IMR-90 (cell line): ENCODE measurements at regions not wholly inside any gene's neighbourhood (a gene's known extent, or its start where the extent isn't known, plus 50 kb on each side); places are given as distances from the start of the nearest gene placed in this dataset.

Experiments
- ATAC-seq: fragments of 200-7000 bp; cut with Tn5 transposase; 2 replicates; pipeline ENCODE4 v1.9.1; 2020; ENCODE audit warnings: low read depth, mild to moderate bottlenecking, moderate library complexity
- BruUV-seq: library from RNA; stranded (reverse); fragments of 400-500 nt; replicated peaks from 2 replicates; lab custom pipeline; 2021; lab: Mats Ljungman, UMichigan
- CTCF ChIA-PET: fragments of 300-600 bp; formaldehyde crosslinking; extraction: SDS; loops from one replicate; lab custom pipeline; 2021; ENCODE audit warnings: antibody characterized with exemption; lab: Yijun Ruan, JAX
- POLR2A ChIA-PET: fragments of 300-600 bp; sonication (Branson Sonifier 250); formaldehyde crosslinking; loops from one replicate; lab custom pipeline; 2022; ENCODE audit warnings: antibody characterized with exemption; ENCODE audit not compliant: unreplicated experiment; lab: Charles Lee
- DNase-seq: peaks from one replicate; pipeline ENCODE4 v3.0.0; 2013
- H2AFZ ChIP-seq: replicated peaks from 2 replicates; pipeline ENCODE3; 2013; ENCODE audit warnings: low read length, mild to moderate bottlenecking; ENCODE audit not compliant: poor library complexity
- H2AK5ac ChIP-seq: 2 replicates; pipeline ENCODE4 v1.6.1; 2013; ENCODE audit warnings: low read depth, low read length, inconsistent platforms
- H2AK9ac ChIP-seq: replicated peaks from 2 replicates; pipeline ENCODE3; 2013; ENCODE audit warnings: mild to moderate bottlenecking, low read depth, low read length, moderate library complexity; ENCODE audit not compliant: poor library complexity
- H2BK120ac ChIP-seq: 2 replicates; pipeline ENCODE4 v1.6.1; 2013; ENCODE audit warnings: low read depth, low read length, inconsistent platforms
- H2BK15ac ChIP-seq: 3 replicates; pipeline ENCODE4 v1.6.1; 2013; ENCODE audit warnings: low read depth, low read length, inconsistent platforms
- H2BK20ac ChIP-seq: 2 replicates; pipeline ENCODE4 v1.6.1; 2013; ENCODE audit warnings: low read depth, mild to moderate bottlenecking, inconsistent platforms, low read length, moderate library complexity
- H2BK5ac ChIP-seq: 2 replicates; pipeline ENCODE4 v1.6.1; 2013; ENCODE audit warnings: mild to moderate bottlenecking, low read depth, low read length, inconsistent platforms; ENCODE audit not compliant: poor library complexity, severe bottlenecking
- H3K14ac ChIP-seq: replicated peaks from 2 replicates; pipeline ENCODE4 v1.6.1; 2013; ENCODE audit warnings: low read depth, low read length, inconsistent platforms
- H3K18ac ChIP-seq: 2 replicates; pipeline ENCODE4 v1.6.1; 2013; ENCODE audit warnings: low read depth, low read length, control low read depth
- H3K23ac ChIP-seq: 2 replicates; pipeline ENCODE4 v1.6.1; 2013; ENCODE audit warnings: low read depth, low read length, inconsistent platforms
- H3K27ac ChIP-seq: 2 replicates; pipeline ENCODE4 v1.5.1; 2013; ENCODE audit warnings: mild to moderate bottlenecking, control low read depth, low read length; ENCODE audit not compliant: insufficient read depth
- H3K27me3 ChIP-seq: 2 replicates; pipeline ENCODE4 v1.6.1; 2013; ENCODE audit warnings: low read length; ENCODE audit not compliant: control insufficient read depth, insufficient read depth
- H3K36me3 ChIP-seq: 2 replicates; pipeline ENCODE4 v1.6.1; 2013; ENCODE audit warnings: low read length, mixed read lengths; ENCODE audit not compliant: control insufficient read depth, insufficient read depth
- H3K4ac ChIP-seq: 2 replicates; pipeline ENCODE4 v1.6.1; 2013; ENCODE audit warnings: low read depth, low read length, inconsistent platforms
- H3K4me1 ChIP-seq: 2 replicates; pipeline ENCODE4 v1.6.1; 2013; ENCODE audit warnings: low read length, mixed read lengths; ENCODE audit not compliant: control insufficient read depth, insufficient read depth
- H3K4me2 ChIP-seq: 2 replicates; pipeline ENCODE4 v1.6.1; 2013; ENCODE audit warnings: low read depth, mild to moderate bottlenecking, control low read depth, low read length, moderate library complexity
- H3K4me3 ChIP-seq: 2 replicates; pipeline ENCODE4 v1.5.1; 2013; ENCODE audit warnings: low read depth, mild to moderate bottlenecking, control low read depth, low read length, moderate library complexity; ENCODE audit not compliant: insufficient read depth
- H3K56ac ChIP-seq: 2 replicates; pipeline ENCODE4 v1.6.1; 2013; ENCODE audit warnings: low read length, inconsistent platforms; ENCODE audit not compliant: insufficient read depth; ENCODE audit errors: extremely low read depth
- H3K79me1 ChIP-seq, 2 experiments: 2 replicates each; pipeline ENCODE4 v1.6.1; 2013; ENCODE audit warnings: low read length in 2 of 2, inconsistent platforms in 1 of 2, low read depth in 1 of 2
- H3K9ac ChIP-seq: 2 replicates; pipeline ENCODE4 v1.6.1; 2013; ENCODE audit warnings: low read depth, low read length, control low read depth
- H3K9me1 ChIP-seq: 2 replicates; pipeline ENCODE4 v1.6.1; 2013; ENCODE audit warnings: low read length, inconsistent platforms; ENCODE audit not compliant: insufficient read depth
- H3K9me3 ChIP-seq: 2 replicates; pipeline ENCODE4 v1.6.1; 2013; ENCODE audit warnings: low read length; ENCODE audit not compliant: control insufficient read depth, insufficient read depth
- H4K20me1 ChIP-seq: 2 replicates; pipeline ENCODE4 v1.6.1; 2013; ENCODE audit warnings: low read length, inconsistent platforms; ENCODE audit not compliant: insufficient read depth
- H4K5ac ChIP-seq: 2 replicates; pipeline ENCODE4 v1.6.1; 2013; ENCODE audit warnings: mild to moderate bottlenecking, low read depth, low read length, control low read depth
- H4K8ac ChIP-seq, 2 experiments: 2 replicates each; pipeline ENCODE4 v1.6.1; 2013; ENCODE audit warnings: low read depth in 2 of 2, low read length in 2 of 2, control low read depth in 1 of 2, inconsistent platforms in 1 of 2
- H4K91ac ChIP-seq: 2 replicates; pipeline ENCODE4 v1.6.1; 2013; ENCODE audit warnings: low read depth, low read length, inconsistent platforms; ENCODE audit not compliant: insufficient read depth
- BHLHE40 ChIP-seq: fragments of 150-350 bp; IDR thresholded peaks from 2 replicates; pipeline ENCODE4 v1.6.1; 2016; ENCODE audit warnings: mild to moderate bottlenecking, low read depth, low read length
- CHD1 ChIP-seq: IDR thresholded peaks from 2 replicates; pipeline ENCODE4 v1.6.1; 2012; ENCODE audit warnings: low read depth, low read length, improper control_type of control experiment
- FOS ChIP-seq: fragments of 150-350 bp; IDR thresholded peaks from 2 replicates; pipeline ENCODE4 v1.6.1; 2016; ENCODE audit warnings: low read depth, low read length
- MAFK ChIP-seq: IDR thresholded peaks from 2 replicates; pipeline ENCODE4 v1.6.1; 2012; ENCODE audit warnings: low read depth, low read length, improper control_type of control experiment
- MXI1 ChIP-seq: IDR thresholded peaks from 2 replicates; pipeline ENCODE4 v1.6.1; 2012; ENCODE audit warnings: low read depth, mild to moderate bottlenecking, low read length, moderate library complexity, borderline replicate concordance
- NFE2L2 ChIP-seq: fragments of 150-350 bp; IDR thresholded peaks from 2 replicates; pipeline ENCODE4 v1.6.1; 2016; ENCODE audit warnings: low read depth, mild to moderate bottlenecking, low read length
- POLR2A ChIP-seq: IDR thresholded peaks from 2 replicates; pipeline ENCODE4 v1.6.1; 2012; ENCODE audit warnings: mild to moderate bottlenecking, low read depth, low read length
- RAD21 ChIP-seq: IDR thresholded peaks from 2 replicates; pipeline ENCODE4 v1.6.1; 2012; ENCODE audit warnings: low read length, improper control_type of control experiment
- RCOR1 ChIP-seq: IDR thresholded peaks from 2 replicates; pipeline ENCODE4 v1.6.1; 2012; ENCODE audit warnings: mild to moderate bottlenecking, low read length, improper control_type of control experiment; ENCODE audit not compliant: insufficient replicate concordance
- RFX5 ChIP-seq: IDR thresholded peaks from 2 replicates; pipeline ENCODE4 v1.8.0; 2012; ENCODE audit warnings: low read depth, mild to moderate bottlenecking, low read length, moderate library complexity
- SMC3 ChIP-seq: fragments of 150-350 bp; IDR thresholded peaks from 2 replicates; pipeline ENCODE4 v1.6.1; 2016; ENCODE audit warnings: low read depth, mild to moderate bottlenecking, antibody characterized with exemption, low read length, moderate library complexity
- WGBS, 2 experiments: methylation state at CpG; one replicate each; pipeline versions ENCODE4 v1.1.5 to v1.1.7; 2013; ENCODE audit warnings: missing lambda C conversion rate in 2 of 2; ENCODE audit not compliant: insufficient read length in 1 of 2; ENCODE audit errors: extremely low coverage in 2 of 2; 5-methylcytosine and 5-hydroxymethylcytosine counted together
- dilution Hi-C: fragments of 300-500 bp; cut with HindIII; formaldehyde crosslinking; loops from one replicate; pipeline ENCODE4 v1.14.3; 2018; ENCODE audit warnings: low sequenced_read_pairs; ENCODE audit not compliant: unreplicated experiment
- in situ Hi-C: fragments of 300-500 bp; cut with MboI; formaldehyde crosslinking; loops from 3 replicates; pipeline ENCODE4 v1.14.3; 2019; ENCODE audit warnings: low sequenced_read_pairs, inconsistent platforms, mixed read lengths
- intact Hi-C: fragments of 100-400 bp; cut with micrococcal nuclease; formaldehyde crosslinking; loops from 2 replicates; pipeline ENCODE4 v1.10.0; 2022
- TF ChIP-seq, protein P1 (sequence below): conservative IDR thresholded peaks from 2 replicates; pipeline ENCODE4 v1.5.1; 2012; ENCODE audit warnings: mild to moderate bottlenecking, low read depth, low read length, improper control_type of control experiment
- TF ChIP-seq, protein P2 (sequence below): fragments of 150-350 bp; IDR thresholded peaks from 2 replicates; pipeline ENCODE4 v1.6.1; 2016; ENCODE audit warnings: low read depth, mild to moderate bottlenecking, low read length, moderate library complexity, borderline replicate concordance
- TF ChIP-seq, protein P3 (sequence below): fragments of 150-350 bp; IDR thresholded peaks from 2 replicates; pipeline ENCODE4 v1.6.1; 2017; ENCODE audit warnings: mild to moderate bottlenecking, antibody characterized with exemption, low read length, low read depth

DNA sequence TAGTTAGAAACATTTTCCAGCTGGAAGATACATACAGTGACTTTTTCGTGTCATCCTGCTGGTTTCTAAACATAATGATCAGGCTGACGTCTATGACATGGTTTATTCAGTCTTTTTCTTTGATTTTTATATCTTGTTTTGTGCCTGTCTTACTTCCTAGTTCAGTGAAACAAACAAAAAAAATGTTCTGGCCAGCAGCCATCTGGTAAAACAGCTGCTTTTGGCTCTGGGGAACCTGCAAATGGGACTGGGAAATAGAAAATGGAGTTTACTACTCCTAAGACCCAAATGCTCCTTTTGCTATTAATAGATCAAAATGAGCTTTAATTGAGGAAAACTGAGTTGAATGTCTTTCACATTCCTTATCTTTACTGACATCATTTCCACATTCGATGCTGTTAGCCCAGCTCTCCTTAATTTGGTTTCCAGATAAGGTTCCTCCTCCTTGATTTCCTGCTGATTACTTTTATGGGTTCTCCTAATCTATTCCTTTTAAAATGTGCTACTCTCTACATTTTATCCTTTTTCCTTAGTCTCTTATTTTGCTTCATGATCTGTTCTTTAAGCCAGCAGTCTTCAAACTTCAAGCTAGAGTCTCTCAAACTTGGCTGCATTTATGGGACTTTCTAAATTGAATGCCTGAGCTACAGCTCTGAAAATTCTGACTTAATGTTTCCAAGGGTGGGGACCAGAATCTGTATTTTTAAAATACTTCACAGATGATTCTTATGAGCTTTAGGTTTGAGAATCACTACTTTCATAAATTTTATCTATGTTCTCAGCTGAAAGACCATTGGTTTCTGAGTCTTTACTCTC lies 499.5 kb downstream of the ANKRD50 start (continued):
- TF ChIP-seq MXI1: no peak

DNA sequence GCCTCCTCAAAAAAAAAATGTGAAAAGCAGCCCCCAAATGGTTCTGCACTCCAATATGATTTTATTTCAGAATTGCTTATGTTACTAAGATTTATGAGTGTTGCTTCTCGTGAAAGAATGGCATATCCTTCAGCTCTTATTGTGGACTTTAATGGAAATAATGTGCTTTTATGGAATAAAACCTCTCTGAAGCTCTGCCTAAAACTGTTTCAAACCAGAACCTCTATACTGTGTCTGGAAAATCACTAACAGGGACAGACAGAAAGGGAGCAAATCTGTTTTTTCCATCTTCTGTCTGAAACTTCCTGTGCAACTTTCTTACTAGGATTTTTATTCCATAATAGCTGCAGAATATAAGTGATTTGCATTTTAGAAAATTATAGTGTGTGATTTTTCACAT lies 493.1 kb downstream of the ANKRD50 start:
- Histone ChIP-seq H3K9ac (no peak overlapping the region), H4K20me1 (no peaks in the 10 kb centered on the region), H3K4ac (no peak overlapping the region), H3K4me3 (no peak overlapping the region), H4K8ac (no peak overlapping the region), H3K27ac (no peak overlapping the region), H3K4me2 (no peak overlapping the region), H4K91ac (no peak overlapping the region), H3K56ac (no peak overlapping the region), H3K36me3 (no peaks in the 10 kb centered on the region), H3K79me1 (no peaks in the 10 kb centered on the region), H4K5ac (no peak overlapping the region), H3K14ac (no peak overlapping the region), H3K9me3 (no peaks in the 10 kb centered on the region), H2AFZ (no peak overlapping the region), H3K9me1 (no peaks in the 10 kb centered on the region), H3K27me3 (no peaks in the 10 kb centered on the region), H3K23ac (no peak overlapping the region), H3K4me1 (no peaks in the 10 kb centered on the region), H2BK15ac (no peak overlapping the region), H2AK5ac (no peak overlapping the region), H2BK120ac (no peak overlapping the region), H2AK9ac (no peak overlapping the region), H3K18ac (no peak overlapping the region), H2BK20ac (no peak overlapping the region), H2BK5ac (no peak overlapping the region)
- BruUV-seq: no TSS peak
- in situ Hi-C loops (no loop called here), intact Hi-C loops (no loop called here), dilution Hi-C loops (no loop called here)
- no peak for DNase-seq
- ChIA-PET POLR2A (no interaction called here), CTCF (no interaction called here)
- no CpG with 5 or more reads among the region's 1 CpG for WGBS, 2 experiments
- ATAC-seq: no peak
- no peak for TF ChIP-seq MAFK
- TF ChIP-seq CHD1: no peak
- no peak for TF ChIP-seq NFE2L2
- TF ChIP-seq MXI1: no peak
- TF ChIP-seq, protein P1, sequence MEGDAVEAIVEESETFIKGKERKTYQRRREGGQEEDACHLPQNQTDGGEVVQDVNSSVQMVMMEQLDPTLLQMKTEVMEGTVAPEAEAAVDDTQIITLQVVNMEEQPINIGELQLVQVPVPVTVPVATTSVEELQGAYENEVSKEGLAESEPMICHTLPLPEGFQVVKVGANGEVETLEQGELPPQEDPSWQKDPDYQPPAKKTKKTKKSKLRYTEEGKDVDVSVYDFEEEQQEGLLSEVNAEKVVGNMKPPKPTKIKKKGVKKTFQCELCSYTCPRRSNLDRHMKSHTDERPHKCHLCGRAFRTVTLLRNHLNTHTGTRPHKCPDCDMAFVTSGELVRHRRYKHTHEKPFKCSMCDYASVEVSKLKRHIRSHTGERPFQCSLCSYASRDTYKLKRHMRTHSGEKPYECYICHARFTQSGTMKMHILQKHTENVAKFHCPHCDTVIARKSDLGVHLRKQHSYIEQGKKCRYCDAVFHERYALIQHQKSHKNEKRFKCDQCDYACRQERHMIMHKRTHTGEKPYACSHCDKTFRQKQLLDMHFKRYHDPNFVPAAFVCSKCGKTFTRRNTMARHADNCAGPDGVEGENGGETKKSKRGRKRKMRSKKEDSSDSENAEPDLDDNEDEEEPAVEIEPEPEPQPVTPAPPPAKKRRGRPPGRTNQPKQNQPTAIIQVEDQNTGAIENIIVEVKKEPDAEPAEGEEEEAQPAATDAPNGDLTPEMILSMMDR: no peak
- no peak for TF ChIP-seq BHLHE40
- no peak for TF ChIP-seq FOS
- TF ChIP-seq POLR2A: no peak
- TF ChIP-seq SMC3: no peak
- TF ChIP-seq RAD21: no peak
- TF ChIP-seq RFX5: no peak
- TF ChIP-seq, protein P2, sequence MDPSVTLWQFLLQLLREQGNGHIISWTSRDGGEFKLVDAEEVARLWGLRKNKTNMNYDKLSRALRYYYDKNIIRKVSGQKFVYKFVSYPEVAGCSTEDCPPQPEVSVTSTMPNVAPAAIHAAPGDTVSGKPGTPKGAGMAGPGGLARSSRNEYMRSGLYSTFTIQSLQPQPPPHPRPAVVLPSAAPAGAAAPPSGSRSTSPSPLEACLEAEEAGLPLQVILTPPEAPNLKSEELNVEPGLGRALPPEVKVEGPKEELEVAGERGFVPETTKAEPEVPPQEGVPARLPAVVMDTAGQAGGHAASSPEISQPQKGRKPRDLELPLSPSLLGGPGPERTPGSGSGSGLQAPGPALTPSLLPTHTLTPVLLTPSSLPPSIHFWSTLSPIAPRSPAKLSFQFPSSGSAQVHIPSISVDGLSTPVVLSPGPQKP: no peak
- TF ChIP-seq RCOR1: no peak
- TF ChIP-seq, protein P3, sequence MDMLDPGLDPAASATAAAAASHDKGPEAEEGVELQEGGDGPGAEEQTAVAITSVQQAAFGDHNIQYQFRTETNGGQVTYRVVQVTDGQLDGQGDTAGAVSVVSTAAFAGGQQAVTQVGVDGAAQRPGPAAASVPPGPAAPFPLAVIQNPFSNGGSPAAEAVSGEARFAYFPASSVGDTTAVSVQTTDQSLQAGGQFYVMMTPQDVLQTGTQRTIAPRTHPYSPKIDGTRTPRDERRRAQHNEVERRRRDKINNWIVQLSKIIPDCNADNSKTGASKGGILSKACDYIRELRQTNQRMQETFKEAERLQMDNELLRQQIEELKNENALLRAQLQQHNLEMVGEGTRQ: no peak
